GM12872 (cell line): ENCODE measurements at regions not wholly inside any gene's neighbourhood (a gene's known extent, or its start where the extent isn't known, plus 50 kb on each side); places are given as distances from the start of the nearest gene placed in this dataset.

Source experiments
- CTCF ChIP-seq: IDR thresholded peaks from 3 replicates; pipeline ENCODE4 v1.5.1; 2011; ENCODE audit warnings: low read depth, mild to moderate bottlenecking, low read length, moderate library complexity; ENCODE audit not compliant: insufficient read depth

- TF ChIP-seq CTCF, result no peak
Observed at GRCh38 chr5:40273936-40274335, 405.8 kb upstream of the PTGER4 start.

- TF ChIP-seq CTCF, result no peak
Observed at GRCh38 chr5:40271476-40271875, 408.2 kb upstream of the PTGER4 start.

GRCh38 chr5:40270274-40270845, 409.4 kb upstream of the PTGER4 start:
- no peak for TF ChIP-seq CTCF

GRCh38 chr5:40268088-40268487, 411.6 kb upstream of the PTGER4 start:
- no peak for TF ChIP-seq CTCF

- TF ChIP-seq CTCF, result no peak
Observed at GRCh38 chr5:40266952-40267351, 412.8 kb upstream of the PTGER4 start.

- TF ChIP-seq CTCF, result no peak
Observed at GRCh38 chr5:40261984-40262383, 417.7 kb upstream of the PTGER4 start.

GRCh38 chr5:40260361-40260760, 419.4 kb upstream of the PTGER4 start:
- no peak for TF ChIP-seq CTCF

- no peak for TF ChIP-seq CTCF
Observed at GRCh38 chr5:40258222-40258621, 421.5 kb upstream of the PTGER4 start.
